Mesothelial cell of epicardium (in vitro differentiated cells): ENCODE measurements at regions not wholly inside any gene's neighbourhood (a gene's known extent, or its start where the extent isn't known, plus 50 kb on each side); places are given as distances from the start of the nearest gene placed in this dataset.

ENCODE experiments used
- DNase-seq, 2 experiments: peaks; one replicate each; pipeline ENCODE4 v3.0.0; 2021; ENCODE audit warnings: low spot score in 2 of 2; ENCODE audit not compliant: unreplicated experiment in 2 of 2
- H3K27ac Mint-ChIP-seq: 2 replicates; pipeline ENCODE4 v1.8.0; 2021; ENCODE audit warnings: mixed read lengths
- H3K27me3 Mint-ChIP-seq: 2 replicates; pipeline ENCODE4 v1.8.0; 2021; ENCODE audit warnings: low read depth, mixed read lengths
- H3K36me3 Mint-ChIP-seq: 2 replicates; pipeline ENCODE4 v1.8.0; 2021; ENCODE audit warnings: mixed read lengths
- H3K4me1 Mint-ChIP-seq: 2 replicates; pipeline ENCODE4 v1.8.0; 2021; ENCODE audit warnings: mixed read lengths
- H3K4me3 Mint-ChIP-seq: 2 replicates; pipeline ENCODE4 v1.8.0; 2021; ENCODE audit warnings: mild to moderate bottlenecking, moderate library complexity, mixed read lengths
- H3K9me3 Mint-ChIP-seq: 2 replicates; pipeline ENCODE4 v1.8.0; 2021; ENCODE audit warnings: mixed read lengths
- CTCF ChIP-seq: fragments of 200-600 bp; sonication (generic); IDR thresholded peaks from one replicate; pipeline ENCODE4 v1.5.0; 2021; ENCODE audit warnings: antibody characterized with exemption; ENCODE audit not compliant: unreplicated experiment

DNA sequence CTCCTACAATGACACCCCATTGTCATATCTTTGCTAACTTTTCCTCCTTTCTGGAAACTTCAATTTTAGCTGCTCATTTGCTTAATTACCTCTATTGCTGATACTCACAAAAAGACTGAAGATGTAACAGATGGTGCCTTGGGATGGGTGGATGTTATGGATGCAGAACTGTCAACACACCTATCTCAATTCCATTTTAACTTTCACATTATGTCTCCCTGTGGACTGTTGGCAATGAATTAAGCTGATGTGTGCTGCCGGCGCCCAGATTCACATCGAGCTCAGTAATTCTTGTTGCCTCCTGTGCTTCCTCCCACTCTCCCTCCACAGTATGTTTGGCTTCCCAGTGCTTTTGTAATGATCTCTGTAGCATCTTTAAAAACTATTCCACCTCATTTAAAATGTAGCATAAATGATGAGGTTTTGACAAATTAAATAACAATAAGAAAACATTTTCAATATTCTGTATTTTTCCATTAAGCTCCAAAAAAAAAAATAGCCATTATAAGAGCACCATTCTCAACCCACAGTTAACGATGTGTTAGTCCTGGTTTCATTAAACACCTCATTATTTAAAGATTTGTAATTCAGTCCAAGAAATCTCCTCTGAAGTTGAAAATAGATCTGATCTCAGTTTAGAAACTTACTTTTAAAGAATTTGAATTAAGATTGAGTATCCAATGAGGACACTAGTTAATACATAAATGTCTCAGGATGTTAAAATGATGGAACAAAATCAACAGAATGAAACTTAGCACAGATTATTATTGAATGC, 99.9 kb upstream of the FAM216B start:
- H3K9me3 Mint-ChIP-seq = no peaks in the 10 kb centered on the region
- no peak for TF ChIP-seq CTCF
- H3K27me3 Mint-ChIP-seq = peaks cover 10% of the 10 kb centered on the region
- no peak overlapping the region for H3K27ac Mint-ChIP-seq
- H3K4me1 Mint-ChIP-seq = peaks cover 31% of the 10 kb centered on the region
- no peaks in the 10 kb centered on the region for H3K36me3 Mint-ChIP-seq
- no peak for DNase-seq
- H3K4me3 Mint-ChIP-seq = no peak overlapping the region

DNA sequence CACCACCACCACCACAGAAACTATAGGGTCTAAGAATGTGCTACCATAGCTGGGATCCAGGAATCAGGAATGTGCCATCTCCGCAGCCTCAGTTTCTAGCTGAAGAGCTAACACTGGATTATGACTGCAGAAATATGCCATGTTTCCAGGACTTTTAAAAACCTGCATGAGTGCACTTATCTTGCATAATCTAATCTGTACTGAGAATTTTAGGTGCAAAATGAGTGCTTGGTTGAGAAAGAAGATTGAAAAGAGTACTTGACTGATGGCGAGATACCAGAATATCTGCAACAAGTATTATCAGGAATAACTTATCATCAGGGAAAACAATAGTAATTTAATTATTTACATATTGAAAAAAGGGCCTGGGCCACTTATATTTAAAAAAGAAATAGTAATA, 97.2 kb upstream of the FAM216B start:
- Mint-ChIP-seq H3K27ac (no peak overlapping the region), H3K36me3 (peaks cover 4% of the 10 kb centered on the region), H3K27me3 (peaks cover 10% of the 10 kb centered on the region), H3K4me1 (peaks cover 35% of the 10 kb centered on the region), H3K9me3 (peaks cover 5% of the 10 kb centered on the region), H3K4me3 (no peak overlapping the region)
- DNase-seq = no peak
- TF ChIP-seq CTCF = no peak

DNA sequence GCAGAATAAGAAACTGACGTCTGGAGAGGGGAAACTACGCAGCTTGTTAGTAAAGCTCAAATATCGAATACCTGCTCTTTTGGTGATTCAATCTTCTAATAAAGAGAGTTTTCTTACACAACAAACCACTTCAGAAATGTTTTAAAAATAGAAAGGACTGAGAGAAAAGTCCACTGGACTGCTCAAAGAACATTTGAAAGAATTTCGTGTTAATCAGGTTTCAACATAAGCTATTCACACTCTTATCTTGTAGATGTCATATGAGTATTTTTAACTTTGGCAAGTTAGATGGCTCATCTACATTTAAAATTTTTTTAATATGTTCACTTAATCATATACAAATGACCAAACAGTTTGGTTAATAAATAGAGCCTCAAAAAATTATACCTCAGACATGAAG, 95.6 kb upstream of the FAM216B start:
- peaks cover 35% of the 10 kb centered on the region for H3K4me1 Mint-ChIP-seq
- H3K27me3 Mint-ChIP-seq = peaks cover 6% of the 10 kb centered on the region
- no peak overlapping the region for H3K27ac Mint-ChIP-seq
- no peak for DNase-seq
- peaks cover 4% of the 10 kb centered on the region for H3K36me3 Mint-ChIP-seq
- H3K4me3 Mint-ChIP-seq = no peak overlapping the region
- H3K9me3 Mint-ChIP-seq = peaks cover 5% of the 10 kb centered on the region
- TF ChIP-seq CTCF = no peak

DNA sequence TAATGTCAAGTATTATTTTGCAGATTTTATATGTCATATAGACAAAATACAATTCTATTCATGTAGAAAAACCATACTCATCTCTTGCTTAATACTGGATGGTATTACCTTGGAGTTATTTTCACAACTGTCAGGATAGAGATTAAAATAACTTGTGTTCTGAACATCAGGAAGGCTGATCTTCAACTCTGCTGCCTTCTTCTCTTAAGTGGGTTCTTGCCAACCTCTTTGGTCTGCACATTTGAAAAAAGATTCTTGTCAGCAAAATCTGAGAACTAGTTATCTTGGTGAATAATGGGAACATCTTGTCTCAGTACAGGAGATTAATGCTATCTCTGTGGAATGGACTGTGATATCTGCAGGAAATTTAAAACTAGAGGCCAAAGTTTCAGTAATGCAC, 95.2 kb upstream of the FAM216B start:
- Mint-ChIP-seq H3K4me1 (peaks cover 35% of the 10 kb centered on the region), H3K36me3 (peaks cover 4% of the 10 kb centered on the region), H3K9me3 (peaks cover 7% of the 10 kb centered on the region), H3K27ac (no peak overlapping the region), H3K27me3 (peaks cover 4% of the 10 kb centered on the region), H3K4me3 (no peak overlapping the region)
- no peak for DNase-seq
- no peak for TF ChIP-seq CTCF

DNA sequence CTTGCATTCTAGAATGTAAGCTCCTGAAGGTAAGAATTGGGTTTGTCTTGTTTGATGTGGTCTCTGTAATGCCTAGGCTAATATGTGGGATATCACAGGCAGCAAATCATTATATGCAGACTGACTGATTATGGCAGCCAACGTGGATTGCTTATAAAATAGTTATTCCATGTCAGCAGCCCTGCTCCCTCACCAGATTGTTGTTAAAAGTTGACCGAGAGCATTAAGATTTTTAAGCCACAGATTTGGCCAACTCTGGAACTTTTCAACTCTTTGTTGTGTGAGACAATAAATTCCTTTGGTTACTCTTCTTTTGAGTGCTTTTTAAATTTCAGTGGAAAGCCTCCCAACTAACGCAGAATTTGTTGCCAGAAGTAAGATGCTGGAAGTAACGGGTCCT, 92.6 kb upstream of the FAM216B start:
- no peak for DNase-seq
- Mint-ChIP-seq H3K9me3 (peaks cover 29% of the 10 kb centered on the region), H3K4me1 (peaks cover 13% of the 10 kb centered on the region), H3K36me3 (peaks cover 4% of the 10 kb centered on the region), H3K27me3 (no peaks in the 10 kb centered on the region), H3K27ac (peak overlapping the region; percentile 37), H3K4me3 (no peak overlapping the region)
- TF ChIP-seq CTCF = no peak
